H7 (cell line): ENCODE measurements at regions not wholly inside any gene's neighbourhood (a gene's known extent, or its start where the extent isn't known, plus 50 kb on each side); places are given as distances from the start of the nearest gene placed in this dataset.

ENCODE experiments used
- DNase-seq: peaks from one replicate; pipeline ENCODE4 v3.0.0; 2012
- H3K27me3 ChIP-seq: 2 replicates; pipeline ENCODE4 v1.6.0; 2011; ENCODE audit warnings: mild to moderate bottlenecking, low read length; ENCODE audit not compliant: control insufficient read depth, insufficient read depth
- H3K36me3 ChIP-seq: replicated peaks from 2 replicates; pipeline ENCODE4 v1.5.1; 2011; ENCODE audit warnings: low read length; ENCODE audit not compliant: control insufficient read depth, insufficient read depth
- H3K4me3 ChIP-seq: 2 replicates; pipeline ENCODE4 v1.5.1; 2011; ENCODE audit warnings: low read depth, mild to moderate bottlenecking, control low read depth, low read length, moderate library complexity; ENCODE audit not compliant: insufficient read depth

DNA sequence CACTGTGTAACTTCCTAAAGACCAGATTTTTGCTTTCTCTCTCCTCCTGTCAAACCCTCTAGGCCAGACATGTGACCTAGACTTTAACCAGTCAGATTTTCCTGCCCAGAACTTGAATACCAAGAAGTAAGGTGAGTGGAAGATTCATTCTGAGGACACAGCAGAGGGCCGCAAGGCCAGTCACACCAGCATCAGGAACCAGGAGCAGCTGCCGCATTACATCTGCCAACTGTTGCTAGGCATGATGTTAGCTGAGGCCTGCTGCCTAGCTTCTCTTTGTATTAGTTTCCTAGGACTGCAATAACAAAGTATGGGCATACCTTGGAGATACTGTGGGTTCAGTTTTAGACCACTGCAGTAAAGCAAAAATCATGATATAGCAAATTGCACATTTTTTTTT lies 101.9 kb upstream of the BMP4 start:
- no peak for DNase-seq
- Histone ChIP-seq H3K27me3 (no peaks in the 10 kb centered on the region), H3K36me3 (no peaks in the 10 kb centered on the region), H3K4me3 (no peak overlapping the region)

DNA sequence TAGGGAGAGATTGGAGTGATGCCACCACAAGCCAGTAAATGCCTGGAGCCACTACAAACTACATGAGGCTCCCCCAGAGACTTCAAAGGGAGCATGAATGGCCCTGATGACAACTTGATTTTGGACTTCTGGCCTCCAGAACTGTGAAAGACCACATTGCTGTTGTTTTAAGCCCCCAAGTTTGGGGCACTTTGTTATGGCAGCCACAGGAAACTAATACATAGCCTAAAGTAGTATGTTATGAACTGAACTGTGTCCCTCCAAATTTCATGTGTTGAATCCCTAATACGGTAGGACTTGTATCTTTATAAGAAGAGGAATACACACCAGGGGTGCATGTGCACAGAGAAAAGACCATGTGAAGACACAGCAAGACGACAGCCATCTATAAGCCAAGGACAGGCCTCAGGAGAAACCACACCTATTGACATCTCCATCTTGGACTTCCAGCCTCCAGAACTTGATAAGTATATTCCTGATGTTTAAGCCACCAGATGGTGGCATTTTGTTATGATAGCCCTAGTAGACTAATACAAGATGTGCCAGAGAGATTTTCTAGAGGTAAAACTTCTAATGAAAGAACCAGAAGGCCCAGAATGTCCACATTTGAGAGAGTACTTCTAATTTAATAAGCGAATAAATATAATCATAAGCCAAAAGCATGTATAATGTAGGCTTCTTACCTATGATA lies 127.1 kb upstream of the BMP4 start:
- H3K36me3 ChIP-seq: no peaks in the 10 kb centered on the region
- no peak for DNase-seq

DNA sequence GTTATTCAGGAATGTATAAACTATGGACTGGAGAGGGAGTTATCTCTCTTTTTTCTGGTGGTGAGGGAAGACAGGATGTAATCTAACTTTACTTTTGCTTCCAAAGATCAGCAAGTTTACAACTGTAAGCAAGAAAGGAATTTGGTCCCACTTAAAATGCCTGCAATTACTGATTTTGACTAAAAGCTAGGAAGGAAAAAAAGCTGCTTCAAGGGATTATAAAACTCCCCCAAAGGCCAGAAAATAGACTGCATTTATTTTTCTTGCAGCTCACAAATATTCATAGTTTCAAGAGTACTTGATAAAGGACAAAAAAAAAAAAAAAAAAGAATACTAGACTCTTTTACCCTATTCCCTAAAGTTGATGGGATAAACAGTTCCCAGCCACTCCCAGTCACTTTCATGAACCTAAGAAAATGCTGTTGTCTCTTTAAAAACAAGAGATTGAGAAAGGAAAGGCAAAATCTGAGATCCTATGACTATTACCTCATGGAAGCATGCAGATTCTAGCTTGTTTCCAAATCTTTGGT lies 128.7 kb upstream of the BMP4 start:
- Histone ChIP-seq H3K4me3 (no peak overlapping the region), H3K27me3 (no peaks in the 10 kb centered on the region), H3K36me3 (no peaks in the 10 kb centered on the region)
- DNase-seq: no peak

More for the DNA sequence above, 127.1 kb upstream of the BMP4 start:
- no peaks in the 10 kb centered on the region for H3K27me3 ChIP-seq
- H3K4me3 ChIP-seq: no peak overlapping the region

GRCh38 chr14:54085841-54086240 lies 129.2 kb upstream of the BMP4 start:
- Histone ChIP-seq H3K27me3 (no peaks in the 10 kb centered on the region), H3K4me3 (no peak overlapping the region), H3K36me3 (no peaks in the 10 kb centered on the region)
- DNase-seq: no peak

- no peaks in the 10 kb centered on the region for H3K36me3 ChIP-seq
- no peaks in the 10 kb centered on the region for H3K27me3 ChIP-seq
- no peak overlapping the region for H3K4me3 ChIP-seq
- no peak for DNase-seq
These were observed 130.1 kb upstream of the BMP4 start for GRCh38 chr14:54086767-54087166.

GRCh38 chr14:54087376-54087775 lies 130.8 kb upstream of the BMP4 start:
- H3K27me3 ChIP-seq: no peaks in the 10 kb centered on the region
- no peak for DNase-seq
- H3K4me3 ChIP-seq: no peak overlapping the region
- no peaks in the 10 kb centered on the region for H3K36me3 ChIP-seq

GRCh38 chr14:54088271-54088670 lies 131.6 kb upstream of the BMP4 start:
- Histone ChIP-seq H3K27me3 (no peaks in the 10 kb centered on the region), H3K4me3 (no peak overlapping the region), H3K36me3 (no peaks in the 10 kb centered on the region)
- DNase-seq: no peak

GRCh38 chr14:54090274-54090673 lies 133.6 kb upstream of the BMP4 start:
- DNase-seq: no peak

GRCh38 chr14:54094765-54095164 lies 138.1 kb upstream of the BMP4 start:
- Histone ChIP-seq H3K27me3 (no peaks in the 10 kb centered on the region), H3K36me3 (no peaks in the 10 kb centered on the region), H3K4me3 (no peak overlapping the region)
- no peak for DNase-seq

More at GRCh38 chr14:54090274-54090673, 133.6 kb upstream of the BMP4 start:
- Histone ChIP-seq H3K4me3 (no peak overlapping the region), H3K27me3 (no peaks in the 10 kb centered on the region), H3K36me3 (no peaks in the 10 kb centered on the region)

DNA sequence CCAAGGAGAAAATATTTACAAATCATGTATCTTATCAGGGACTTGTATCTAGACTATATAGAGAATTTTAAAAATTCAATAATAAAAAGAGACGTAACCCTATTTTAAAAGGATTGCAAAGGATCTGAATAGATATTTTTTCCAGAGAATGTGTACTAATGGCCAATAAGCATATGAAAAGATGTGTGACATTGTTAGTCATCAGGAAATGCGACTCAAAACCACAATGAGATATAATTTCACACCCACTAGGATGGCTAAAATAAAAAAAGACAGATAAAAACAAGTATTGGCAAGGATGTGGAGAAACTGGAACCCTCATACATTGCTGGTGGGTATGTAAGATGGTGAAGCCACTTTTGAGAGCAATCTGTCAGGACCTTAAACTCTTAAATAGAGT lies 141.9 kb upstream of the BMP4 start:
- Histone ChIP-seq H3K4me3 (no peak overlapping the region), H3K36me3 (no peaks in the 10 kb centered on the region), H3K27me3 (no peaks in the 10 kb centered on the region)
- no peak for DNase-seq

DNA sequence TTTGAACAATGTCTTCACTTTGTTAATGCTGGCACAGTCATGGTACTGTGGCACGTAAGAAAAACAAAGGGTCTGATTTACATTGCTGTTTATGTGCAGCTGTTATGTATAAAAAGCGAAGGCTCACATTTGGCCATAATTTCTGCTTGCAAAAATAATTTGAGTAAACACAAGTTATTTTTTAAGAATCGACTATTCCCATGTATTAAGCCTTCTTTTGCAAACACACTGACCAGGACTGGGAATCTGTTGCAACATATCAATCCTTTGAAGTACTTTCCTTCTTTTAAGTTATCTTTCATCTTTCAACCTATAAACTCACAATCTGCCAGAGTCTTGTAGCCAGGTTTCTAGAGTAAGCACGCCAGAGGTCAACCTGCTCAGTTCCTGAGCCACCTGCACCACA lies 145.4 kb upstream of the BMP4 start:
- H3K27me3 ChIP-seq: no peaks in the 10 kb centered on the region
- H3K4me3 ChIP-seq: no peak overlapping the region
- no peak for DNase-seq
- no peaks in the 10 kb centered on the region for H3K36me3 ChIP-seq

DNA sequence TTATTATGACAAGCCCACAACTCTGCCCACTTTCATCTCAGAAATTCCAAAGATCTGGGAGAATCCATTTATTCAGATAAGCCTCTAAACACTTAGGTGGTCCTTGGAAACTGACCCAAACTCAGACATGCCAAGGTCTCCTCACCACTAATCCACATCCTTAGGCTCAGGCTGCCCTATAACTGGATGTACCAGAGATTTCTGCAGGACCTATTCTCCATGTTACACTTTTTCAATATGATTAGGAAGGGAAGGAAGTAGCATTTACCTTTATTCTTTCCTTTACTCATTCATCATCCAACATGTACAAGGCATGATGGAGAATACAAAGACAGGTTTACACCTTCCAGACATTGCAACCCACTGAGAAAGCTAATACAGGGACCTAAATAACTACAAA lies 145.9 kb upstream of the BMP4 start:
- no peak for DNase-seq
- H3K4me3 ChIP-seq: no peak overlapping the region
- H3K36me3 ChIP-seq: no peaks in the 10 kb centered on the region
- H3K27me3 ChIP-seq: no peaks in the 10 kb centered on the region

- H3K4me3 ChIP-seq: no peak overlapping the region
- DNase-seq: no peak
- H3K27me3 ChIP-seq: no peaks in the 10 kb centered on the region
- no peaks in the 10 kb centered on the region for H3K36me3 ChIP-seq
These were observed 148.0 kb upstream of the BMP4 start for GRCh38 chr14:54104601-54105145.

- no peak for DNase-seq
- H3K36me3 ChIP-seq: no peaks in the 10 kb centered on the region
- H3K4me3 ChIP-seq: no peak overlapping the region
- H3K27me3 ChIP-seq: no peaks in the 10 kb centered on the region
These were observed 148.8 kb upstream of the BMP4 start for GRCh38 chr14:54105406-54105805.

DNA sequence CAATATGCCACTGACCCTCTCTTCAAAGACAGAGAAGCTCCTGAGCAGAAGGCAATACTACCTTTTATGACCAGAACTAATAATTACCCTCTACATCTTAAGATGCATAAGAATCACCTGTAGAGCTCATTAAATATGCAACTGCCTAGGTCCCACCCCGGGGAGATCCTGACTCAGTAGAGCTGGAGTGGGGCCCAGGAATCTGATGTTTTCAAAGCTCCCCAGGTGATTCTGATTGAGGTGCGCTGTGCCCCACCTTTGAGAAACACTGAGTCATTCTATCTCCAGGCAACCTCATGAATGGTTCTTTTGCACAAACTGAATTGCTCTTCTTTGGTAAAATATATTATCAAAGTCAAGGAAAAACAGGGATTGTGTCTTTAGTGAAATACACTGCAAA lies 149.3 kb upstream of the BMP4 start:
- Histone ChIP-seq H3K4me3 (no peak overlapping the region), H3K36me3 (no peaks in the 10 kb centered on the region), H3K27me3 (no peaks in the 10 kb centered on the region)
- DNase-seq: no peak
